GM12872 (cell line): ENCODE measurements at regions not wholly inside any gene's neighbourhood (a gene's known extent, or its start where the extent isn't known, plus 50 kb on each side); places are given as distances from the start of the nearest gene placed in this dataset.

Experiments
- CTCF ChIP-seq: IDR thresholded peaks from 3 replicates; pipeline ENCODE4 v1.5.1; 2011; ENCODE audit warnings: low read depth, mild to moderate bottlenecking, low read length, moderate library complexity; ENCODE audit not compliant: insufficient read depth

GRCh38 chr7:25911738-25912607 lies 240.0 kb upstream of the NFE2L3 start:
- no peak for TF ChIP-seq CTCF

GRCh38 chr7:25913598-25914224 lies 238.3 kb upstream of the NFE2L3 start:
- TF ChIP-seq CTCF: no peak

- no peak for TF ChIP-seq CTCF
Measured at GRCh38 chr7:25918731-25919130, 233.3 kb upstream of the NFE2L3 start.

DNA sequence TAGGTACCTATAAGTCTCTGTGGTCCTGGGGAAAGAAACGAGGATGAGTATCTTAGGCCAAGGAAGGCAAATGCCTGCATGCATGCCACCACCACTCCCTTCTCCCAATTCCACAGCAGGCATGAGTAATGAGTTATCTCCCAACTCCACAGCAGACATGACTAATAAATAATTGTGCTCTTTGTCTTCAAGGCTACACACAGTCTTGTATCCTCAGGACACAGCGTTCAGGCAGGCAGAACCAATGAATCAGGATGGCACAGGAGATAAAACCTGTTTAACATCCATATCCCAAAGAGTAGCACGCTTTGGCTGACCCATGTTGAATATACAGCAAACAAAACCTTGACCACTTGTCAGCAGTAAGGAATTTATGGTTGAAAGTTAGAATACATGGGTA lies 229.7 kb upstream of the NFE2L3 start:
- no peak for TF ChIP-seq CTCF

- TF ChIP-seq CTCF: no peak
Measured at GRCh38 chr7:25923741-25924460, 228.1 kb upstream of the NFE2L3 start.

DNA sequence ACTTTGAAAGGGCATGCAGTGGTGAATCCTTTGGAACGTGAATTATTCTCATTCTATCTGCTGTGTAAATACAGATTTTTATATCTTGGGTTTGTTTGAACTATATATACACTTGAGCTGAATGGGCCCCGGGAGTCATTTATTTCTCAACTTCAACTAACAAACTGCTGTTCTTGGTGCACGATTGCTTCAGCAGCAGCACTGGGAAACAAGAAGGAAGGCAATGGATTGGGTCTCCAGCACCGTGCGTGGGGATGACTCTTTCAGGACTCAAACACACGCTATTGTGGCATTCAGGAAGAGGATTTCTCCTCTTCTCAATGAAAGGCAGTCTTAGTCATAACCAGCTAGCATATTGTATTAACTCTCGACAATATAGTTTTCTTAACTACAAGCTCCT lies 226.0 kb upstream of the NFE2L3 start:
- TF ChIP-seq CTCF: no peak

- TF ChIP-seq CTCF: no peak
Measured at GRCh38 chr7:25926451-25926850, 225.5 kb upstream of the NFE2L3 start.
